GM18861 (cell line): ENCODE measurements at regions not wholly inside any gene's neighbourhood (a gene's known extent, or its start where the extent isn't known, plus 50 kb on each side); places are given as distances from the start of the nearest gene placed in this dataset.

Source experiments
- ATAC-seq: cut with Tn5 transposase; IDR thresholded peaks from one replicate; pipeline ENCODE4 v1.9.1; 2021; ENCODE audit not compliant: unreplicated experiment

DNA sequence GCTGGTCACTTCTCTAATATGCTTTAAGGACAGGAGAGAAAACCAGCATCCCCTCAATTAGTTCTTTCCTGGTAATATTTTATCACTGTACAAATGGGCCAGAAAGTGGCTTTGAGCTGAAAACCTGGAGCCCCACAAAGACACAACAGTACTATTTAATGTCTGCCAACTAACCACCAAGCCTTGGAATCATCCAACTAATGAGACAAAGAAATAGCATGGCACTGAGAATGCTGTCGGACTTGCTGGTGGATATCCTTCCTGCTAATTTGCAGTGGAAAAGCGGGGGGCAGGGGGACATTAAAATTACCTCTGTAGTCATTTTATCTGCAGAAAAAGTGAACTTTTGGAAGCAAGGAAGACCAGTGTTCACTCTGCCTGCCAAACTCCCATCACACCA lies 288.5 kb downstream of the KBTBD8 start:
- no peak for ATAC-seq

DNA sequence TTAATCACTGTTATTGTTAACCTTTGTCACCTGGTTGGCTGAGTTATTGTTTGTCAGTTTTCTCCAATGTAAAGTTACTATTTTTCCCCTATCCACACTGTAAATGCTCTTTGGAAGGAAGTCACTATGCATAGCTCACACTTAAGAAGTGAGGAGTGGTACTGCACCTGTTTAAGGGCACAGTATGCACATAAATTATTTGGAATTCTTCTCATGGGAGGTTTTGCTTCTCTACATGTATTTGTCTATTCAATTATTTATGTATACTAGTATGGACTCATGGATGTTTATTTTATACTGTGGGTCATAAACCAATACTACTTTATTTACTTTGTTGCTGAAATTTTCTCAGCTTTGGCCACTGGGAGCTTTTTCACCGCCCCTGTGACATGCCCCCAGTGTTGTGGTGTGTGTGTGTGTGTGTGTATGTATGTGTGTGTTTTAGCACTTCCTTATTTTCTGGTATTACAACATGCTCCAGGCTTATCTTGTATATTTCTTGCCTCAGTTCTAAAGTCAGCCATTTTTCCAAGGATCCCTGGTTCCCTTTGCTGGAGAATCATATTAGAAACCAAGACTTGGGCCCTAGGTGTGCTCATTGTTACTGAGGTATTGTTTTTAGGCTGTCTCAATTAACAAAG lies 290.5 kb downstream of the KBTBD8 start:
- ATAC-seq: no peak

DNA sequence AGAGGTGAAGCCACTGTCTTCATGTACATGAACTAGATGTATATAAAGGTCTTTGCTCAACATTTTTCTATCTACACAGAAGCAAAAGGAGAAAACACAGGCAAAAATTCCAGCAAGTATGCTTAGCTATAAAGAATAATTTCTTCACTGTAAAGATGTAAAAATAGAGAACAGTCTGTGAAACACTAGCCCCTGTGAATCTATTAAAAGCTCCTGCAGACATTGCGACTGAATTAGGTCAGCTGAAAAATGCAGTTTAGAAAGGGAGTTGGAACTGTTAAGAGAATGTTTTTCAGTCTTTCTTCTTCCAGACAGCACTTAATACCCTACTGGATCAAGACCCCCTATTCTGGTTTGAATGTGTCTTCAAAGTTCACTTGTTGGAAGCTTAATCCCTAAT lies 291.5 kb downstream of the KBTBD8 start:
- ATAC-seq: no peak

DNA sequence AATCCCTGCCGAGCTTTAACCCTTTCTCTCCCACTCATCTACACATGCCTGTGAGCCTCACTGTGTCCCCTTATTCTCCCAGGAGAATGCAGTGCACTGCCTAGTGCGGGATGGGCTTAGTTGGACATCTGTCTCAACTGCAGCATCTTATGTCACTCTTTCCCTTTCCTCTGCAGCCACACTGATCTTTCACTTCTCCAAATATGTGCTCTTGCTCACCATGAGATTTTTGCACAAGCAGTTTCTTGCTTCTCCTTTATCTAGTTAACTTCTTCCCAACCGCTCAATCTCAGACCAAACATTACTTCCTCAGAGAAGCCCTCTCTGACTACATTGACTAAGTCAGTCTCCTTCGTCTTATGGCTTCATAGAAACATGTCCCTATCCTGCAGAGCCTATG lies 292.3 kb downstream of the KBTBD8 start:
- peak; percentile 59 for ATAC-seq

DNA sequence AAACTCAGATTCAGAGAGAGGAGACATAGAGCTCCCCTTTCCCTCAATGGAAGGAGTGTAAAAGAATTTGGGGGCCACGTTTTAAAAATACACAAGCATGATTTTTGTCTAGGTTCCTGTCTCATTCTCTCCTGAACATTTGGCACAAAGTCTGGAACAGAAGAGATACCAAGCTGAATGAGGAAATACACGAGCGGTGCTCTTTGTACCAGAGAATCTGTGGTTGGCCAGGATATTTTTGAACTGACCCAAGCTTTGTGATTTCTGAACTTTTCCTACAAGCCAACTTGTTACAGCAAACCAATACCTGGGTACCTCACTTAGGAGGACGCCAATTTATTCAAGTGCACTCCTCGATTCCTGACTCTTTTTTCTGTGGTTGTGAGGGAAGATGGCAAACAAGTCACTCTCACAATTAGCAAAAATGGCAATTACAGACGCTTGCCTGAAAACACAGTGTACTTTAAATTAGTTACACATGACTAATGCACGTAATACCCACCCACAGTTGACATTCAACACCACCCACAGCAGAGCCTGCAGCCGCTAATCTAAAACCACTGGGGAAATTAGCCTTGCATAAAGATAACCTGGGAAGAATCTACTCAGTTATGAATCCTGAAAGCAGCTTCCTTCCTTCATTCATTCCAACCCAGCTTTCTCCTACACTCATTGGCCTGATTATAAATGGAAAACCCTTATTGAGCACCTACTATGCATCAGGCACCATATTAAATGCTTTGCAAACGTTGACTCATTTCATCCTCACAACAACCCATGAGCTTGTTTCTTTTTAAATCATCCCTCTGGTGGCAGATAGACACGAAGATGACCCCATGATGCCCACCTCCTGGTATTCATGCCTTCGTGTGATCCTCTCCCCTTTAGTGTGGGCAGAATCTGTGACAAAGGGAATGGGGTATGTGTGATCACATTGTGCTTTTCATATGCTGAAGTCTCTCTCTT lies 293.5 kb downstream of the KBTBD8 start:
- peak; percentile 39 for ATAC-seq

DNA sequence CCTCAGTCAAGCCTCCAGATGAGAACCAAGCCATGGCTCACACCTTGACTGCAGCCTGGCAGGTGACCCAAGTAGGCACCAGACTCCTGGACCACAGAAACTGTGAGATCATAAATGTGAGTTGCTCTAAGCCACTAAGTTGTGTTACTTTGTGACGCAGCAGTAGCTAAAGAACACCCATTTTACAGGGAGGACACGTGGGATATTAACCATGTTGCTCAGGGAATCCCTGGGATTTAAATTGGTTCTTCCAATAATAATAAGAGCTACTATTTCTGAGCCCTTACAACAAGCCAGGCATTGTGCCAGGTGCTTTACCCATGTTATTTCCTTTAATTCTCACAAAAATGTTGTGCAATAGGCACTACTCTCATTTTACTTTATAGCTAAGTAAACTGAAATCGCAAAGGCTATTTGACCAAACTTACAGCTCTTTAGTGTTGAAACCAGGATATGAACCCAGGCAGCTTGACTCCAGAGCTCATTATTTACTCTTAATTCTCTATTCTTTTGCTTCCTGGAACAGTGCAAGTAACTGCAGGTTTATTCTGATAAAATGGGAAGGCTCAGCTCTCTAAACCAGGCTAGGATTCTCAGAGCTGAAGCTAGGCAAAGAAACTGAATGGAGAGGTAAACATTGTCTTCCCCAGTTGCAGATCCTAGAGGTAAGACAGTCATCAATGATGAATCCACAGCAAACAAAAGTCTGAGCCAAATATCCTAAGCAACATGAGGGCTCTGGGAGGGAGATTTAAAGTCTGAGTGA lies 294.4 kb downstream of the KBTBD8 start:
- ATAC-seq: no peak

DNA sequence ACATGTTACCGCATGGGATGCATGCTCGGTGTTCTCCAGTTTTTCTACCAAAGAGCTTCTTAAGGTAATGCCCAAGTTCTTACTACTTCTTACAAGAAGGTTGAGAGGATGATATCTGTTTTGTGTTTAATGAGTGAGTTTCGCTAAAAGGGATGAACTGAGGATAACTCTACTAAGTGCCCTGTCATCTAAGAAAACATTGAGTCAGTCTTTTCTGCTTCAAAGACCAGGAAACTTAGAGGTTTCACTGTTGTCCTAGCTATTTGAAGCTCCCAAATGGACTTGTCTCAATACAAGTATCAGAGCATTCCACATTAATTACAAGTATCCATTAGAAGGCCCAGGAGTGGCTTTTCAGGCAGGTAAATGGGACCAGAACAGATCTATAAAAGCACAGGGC lies 296.2 kb downstream of the KBTBD8 start:
- no peak for ATAC-seq

DNA sequence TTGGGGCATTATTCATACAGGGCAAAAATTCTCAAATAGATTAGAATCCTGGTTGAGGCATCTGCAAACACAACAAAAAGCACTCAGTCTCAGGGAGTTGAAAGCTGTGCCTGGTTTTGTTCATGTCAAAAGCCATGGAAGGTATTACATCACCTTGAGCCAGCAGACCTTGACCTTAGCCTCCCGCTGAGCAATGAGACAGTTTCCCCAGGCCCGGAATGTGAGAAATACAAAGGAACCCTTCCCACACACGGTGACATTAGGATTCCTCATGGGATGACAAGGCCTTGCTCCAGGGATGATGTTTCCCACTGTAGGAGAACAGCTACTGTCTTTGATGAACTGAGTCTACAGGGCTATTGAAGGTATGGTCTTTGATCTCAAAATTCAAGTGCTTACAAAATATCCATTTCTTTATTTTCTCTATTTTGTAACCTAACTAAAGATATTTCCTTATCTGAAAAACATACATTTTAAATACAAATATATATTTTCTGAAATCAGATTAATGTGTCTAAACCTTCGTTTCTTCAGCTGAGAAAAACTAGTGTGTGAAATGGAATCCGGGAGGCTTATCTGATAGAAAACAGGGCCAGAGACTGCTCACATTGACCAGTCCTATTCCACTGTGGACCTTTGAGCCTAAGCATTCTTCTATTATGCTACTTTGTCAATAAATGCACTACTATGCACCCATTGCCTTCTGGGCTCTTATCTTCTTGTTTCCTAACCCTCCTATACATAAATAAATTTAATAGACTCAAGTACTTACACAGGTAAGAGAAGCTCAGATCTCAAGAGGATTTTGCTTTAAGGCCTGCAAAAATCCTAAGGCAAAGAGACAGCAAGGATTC lies 298.2 kb downstream of the KBTBD8 start:
- ATAC-seq: no peak

DNA sequence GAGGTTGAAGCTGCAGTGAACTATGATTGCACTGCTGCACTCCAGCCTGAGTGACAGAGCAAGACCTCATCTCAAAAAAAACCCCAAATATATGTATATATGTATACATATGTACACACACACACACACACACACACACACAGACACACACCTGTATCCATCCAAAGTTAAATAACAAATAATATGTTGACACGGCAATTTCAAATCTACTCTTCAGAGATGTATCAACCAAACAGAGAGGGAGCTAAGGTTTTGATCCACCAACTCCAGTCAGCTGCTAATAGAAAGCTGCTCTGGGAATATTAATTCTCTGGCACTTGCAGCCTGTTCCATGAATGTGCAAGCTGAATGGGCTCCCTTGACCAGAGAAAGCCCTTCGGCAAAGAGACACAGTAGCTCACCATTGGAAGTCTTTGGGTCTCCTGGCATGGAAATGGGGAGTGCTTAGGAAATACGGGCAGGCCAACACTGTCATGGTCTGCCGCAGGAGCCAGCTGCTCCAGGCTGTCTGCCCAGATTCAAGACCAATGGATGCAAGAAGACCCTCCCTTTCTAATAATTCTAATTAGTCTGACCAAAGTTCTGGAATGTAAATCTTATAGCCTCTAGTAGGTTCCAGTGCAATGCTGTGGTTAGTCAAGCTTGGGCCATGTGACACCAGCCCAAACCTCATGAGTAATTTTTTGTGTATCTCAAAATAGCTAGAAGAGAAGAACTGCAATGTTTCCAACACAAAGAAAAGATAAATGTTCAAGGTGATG lies 299.8 kb downstream of the KBTBD8 start:
- ATAC-seq: no peak

DNA sequence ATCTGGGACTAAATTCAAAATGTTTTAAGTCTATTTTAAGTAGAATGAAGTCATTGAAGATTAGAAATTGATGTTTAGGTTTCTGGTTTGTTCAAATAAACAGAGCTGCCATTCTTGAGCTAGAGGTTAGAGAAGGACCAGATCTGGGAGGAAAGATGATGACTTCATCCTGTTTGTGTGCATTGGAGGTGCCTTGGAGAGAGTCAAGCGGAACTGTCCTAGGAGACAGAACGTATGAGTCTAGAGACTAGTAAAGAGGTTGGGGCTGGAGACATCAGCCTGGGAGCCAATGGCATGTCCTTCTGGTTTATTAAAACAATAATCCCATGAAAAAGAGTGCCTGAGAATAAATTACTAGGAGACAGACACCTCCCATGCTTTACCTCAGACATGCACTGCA lies 303.4 kb downstream of the KBTBD8 start:
- ATAC-seq: no peak

DNA sequence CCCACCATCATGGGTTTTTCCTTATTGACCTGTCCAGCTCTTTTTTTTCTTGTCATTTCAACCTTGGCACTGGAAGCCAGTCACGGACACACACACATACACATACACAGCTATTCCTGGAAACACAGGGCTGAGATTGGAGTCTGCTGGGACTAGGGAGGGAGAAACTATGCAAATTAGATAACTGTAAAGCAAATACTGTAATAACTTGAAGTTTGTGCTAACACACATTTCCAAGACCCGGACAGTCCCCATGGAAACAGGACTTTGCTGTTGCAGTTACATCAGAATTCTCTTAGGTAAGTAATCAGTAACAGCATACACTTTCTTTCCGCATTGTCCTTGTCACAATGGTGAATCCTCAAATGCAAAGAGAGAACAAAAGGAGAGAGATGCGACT lies 304.4 kb downstream of the KBTBD8 start:
- ATAC-seq: no peak

DNA sequence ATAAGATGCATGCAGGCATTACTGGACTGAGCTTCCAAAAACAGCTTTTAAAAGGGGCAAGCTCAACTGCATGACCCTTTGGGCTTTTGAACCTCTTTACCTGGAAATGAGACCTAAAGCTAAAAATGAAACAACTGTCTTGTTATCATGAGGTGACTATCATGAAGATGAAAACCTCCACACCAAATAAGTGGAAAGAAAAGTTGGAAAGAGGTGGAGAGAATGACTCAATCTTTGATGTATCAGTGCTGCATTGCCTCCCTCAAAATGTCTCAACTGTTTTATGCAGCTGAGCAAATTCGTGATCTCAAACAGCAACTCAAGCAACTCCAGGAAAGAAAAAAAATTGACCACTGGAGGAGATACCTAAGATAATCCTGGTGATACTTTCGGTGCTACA lies 307.1 kb downstream of the KBTBD8 start:
- ATAC-seq: no peak

DNA sequence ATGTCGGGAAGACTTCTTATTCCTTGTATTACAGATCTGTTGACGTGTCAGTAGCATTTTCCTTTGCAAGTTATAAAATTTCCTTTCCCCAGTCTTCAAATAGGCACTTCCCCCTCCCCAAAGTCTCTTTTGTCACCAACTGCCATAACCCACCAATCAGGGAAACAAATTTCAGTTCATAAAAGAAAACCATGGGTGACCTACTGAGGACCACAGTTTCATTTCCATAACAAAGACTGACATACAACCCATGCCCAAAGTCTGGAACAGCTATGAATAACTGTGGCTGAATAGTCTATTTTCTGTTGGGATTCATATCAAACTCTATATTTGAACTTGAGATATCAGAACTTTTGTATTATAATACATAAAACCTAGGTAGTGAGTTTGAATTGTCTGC lies 307.8 kb downstream of the KBTBD8 start:
- ATAC-seq: no peak

DNA sequence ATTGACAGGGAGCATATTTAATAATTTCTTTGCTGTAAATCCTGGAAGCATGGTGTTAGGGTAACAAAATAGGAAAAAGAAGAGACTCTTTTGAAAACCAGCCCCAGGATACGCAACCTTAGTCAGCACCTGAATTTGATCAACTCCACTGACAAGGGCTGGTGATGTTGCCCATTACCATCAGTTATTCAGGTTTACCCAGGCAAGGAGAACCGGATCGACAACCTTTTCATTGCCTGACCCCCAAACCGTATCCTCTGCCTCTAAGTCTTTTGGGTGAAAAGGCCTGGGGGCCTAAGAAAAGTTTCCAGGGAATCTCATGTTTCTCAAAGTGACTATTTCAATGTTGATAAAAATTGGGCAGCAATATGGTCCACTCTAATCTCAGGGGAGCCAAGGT lies 313.3 kb downstream of the KBTBD8 start:
- ATAC-seq: no peak

DNA sequence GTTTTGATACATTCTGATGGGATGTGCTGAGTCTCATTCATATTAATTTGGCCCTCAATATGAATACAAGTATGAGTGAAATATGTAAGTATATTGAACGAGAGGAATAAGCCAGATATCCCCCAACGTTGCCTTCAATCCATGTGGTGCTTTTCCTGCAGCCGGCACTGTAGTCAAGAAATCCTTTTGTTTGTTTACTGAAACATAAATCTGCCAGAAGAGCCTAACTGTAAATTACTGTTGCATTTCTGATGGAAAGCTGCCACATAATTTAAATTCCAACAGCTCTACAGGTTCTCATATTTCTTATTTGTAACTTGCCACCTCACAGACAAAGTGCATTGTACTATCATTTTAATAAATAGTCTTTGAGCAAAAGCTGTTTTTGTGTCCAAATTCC lies 314.0 kb downstream of the KBTBD8 start:
- ATAC-seq: no peak

DNA sequence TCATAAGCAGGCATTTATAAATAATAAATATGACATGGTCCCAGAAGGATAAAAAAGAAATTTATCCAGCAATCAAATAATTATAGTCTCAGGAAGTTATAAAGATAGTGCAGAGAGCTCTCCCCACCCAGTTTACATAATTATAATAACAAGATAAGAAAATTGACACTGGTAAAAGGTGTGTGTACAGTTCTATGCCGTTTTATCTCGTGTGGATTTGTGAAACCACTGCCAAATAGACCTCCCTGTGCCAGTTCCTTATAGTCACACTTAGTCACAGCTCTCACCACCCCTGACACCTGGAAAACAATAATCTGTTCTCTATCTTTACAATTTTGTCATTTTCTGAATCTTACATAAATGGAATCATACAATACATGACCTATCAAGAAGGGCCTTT lies 320.1 kb downstream of the KBTBD8 start:
- no peak for ATAC-seq

DNA sequence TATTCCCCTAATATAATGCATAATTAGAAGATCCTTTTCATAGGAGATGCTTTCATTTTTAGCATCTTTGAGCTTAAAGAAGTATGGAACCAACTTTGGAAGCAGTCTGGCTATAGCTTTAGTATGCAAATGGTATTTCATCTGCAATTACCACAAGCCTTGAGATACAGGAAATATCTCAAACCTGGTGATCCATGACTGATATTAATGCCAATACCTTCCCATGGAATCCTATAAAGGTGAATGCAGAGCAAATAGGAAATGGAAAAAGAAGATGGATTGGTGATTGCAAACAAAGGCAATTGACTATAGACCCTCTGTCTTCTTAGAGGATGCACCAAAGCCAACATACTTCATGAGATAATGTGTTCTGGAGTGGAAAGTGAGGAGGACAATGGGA lies 326.4 kb downstream of the KBTBD8 start:
- ATAC-seq: no peak
